Neural cell (in vitro differentiated cells): ENCODE measurements at regions not wholly inside any gene's neighbourhood (a gene's known extent, or its start where the extent isn't known, plus 50 kb on each side); places are given as distances from the start of the nearest gene placed in this dataset.

Experiments
- CTCF ChIP-seq: fragments of 450-650 bp; IDR thresholded peaks from 2 replicates; pipeline ENCODE4 v1.5.1; 2014; ENCODE audit warnings: antibody characterized with exemption, mild to moderate bottlenecking, moderate library complexity; ENCODE audit not compliant: poor library complexity, severe bottlenecking
- EP300 ChIP-seq: fragments of 450-650 bp; conservative IDR thresholded peaks from 2 replicates; pipeline ENCODE4 v1.6.1; 2014; ENCODE audit warnings: antibody characterized with exemption, mild to moderate bottlenecking, moderate library complexity; ENCODE audit not compliant: poor library complexity, severe bottlenecking
- EZH2 ChIP-seq: fragments of 200-600, 300-800 bp; shearing (Covaris generic), sonication (generic); IDR thresholded peaks from 2 replicates; pipeline ENCODE4 v1.6.1; 2014; ENCODE audit warnings: antibody characterized with exemption, low read length, borderline replicate concordance, mild to moderate bottlenecking; ENCODE audit not compliant: insufficient read depth, poor library complexity, severe bottlenecking
- POLR2AphosphoS5 ChIP-seq: IDR thresholded peaks from 2 replicates; pipeline ENCODE4 v1.6.1; 2012
- RAD21 ChIP-seq: fragments of 450-650 bp; conservative IDR thresholded peaks from 2 replicates; pipeline ENCODE4 v1.6.1; 2014; ENCODE audit warnings: antibody characterized with exemption, mild to moderate bottlenecking, moderate library complexity
- REST ChIP-seq: IDR thresholded peaks from 2 replicates; pipeline ENCODE4 v1.6.1; 2012; ENCODE audit warnings: borderline replicate concordance
- TAF1 ChIP-seq: IDR thresholded peaks from 2 replicates; pipeline ENCODE4 v1.6.1; 2012; ENCODE audit warnings: low read depth

- no peak for TF ChIP-seq POLR2AphosphoS5
- no peak for TF ChIP-seq CTCF
- no peak for TF ChIP-seq EZH2
- no peak for TF ChIP-seq RAD21
- no peak for TF ChIP-seq REST
- TF ChIP-seq EP300, result no peak
- no peak for TF ChIP-seq TAF1
Observed at GRCh38 chr3:150252462-150252861, 155.6 kb upstream of the TSC22D2 start.
